ENCODE measurements at regions not wholly inside any gene's neighbourhood (a gene's known extent, or its start where the extent isn't known, plus 50 kb on each side); places are given as distances from the start of the nearest gene placed in this dataset.
"Not testable (repeated sequence)": the region's sequence is repeated elsewhere in the genome, so short reads cannot be mapped to it uniquely, and the experiment has no call there.

DNA sequence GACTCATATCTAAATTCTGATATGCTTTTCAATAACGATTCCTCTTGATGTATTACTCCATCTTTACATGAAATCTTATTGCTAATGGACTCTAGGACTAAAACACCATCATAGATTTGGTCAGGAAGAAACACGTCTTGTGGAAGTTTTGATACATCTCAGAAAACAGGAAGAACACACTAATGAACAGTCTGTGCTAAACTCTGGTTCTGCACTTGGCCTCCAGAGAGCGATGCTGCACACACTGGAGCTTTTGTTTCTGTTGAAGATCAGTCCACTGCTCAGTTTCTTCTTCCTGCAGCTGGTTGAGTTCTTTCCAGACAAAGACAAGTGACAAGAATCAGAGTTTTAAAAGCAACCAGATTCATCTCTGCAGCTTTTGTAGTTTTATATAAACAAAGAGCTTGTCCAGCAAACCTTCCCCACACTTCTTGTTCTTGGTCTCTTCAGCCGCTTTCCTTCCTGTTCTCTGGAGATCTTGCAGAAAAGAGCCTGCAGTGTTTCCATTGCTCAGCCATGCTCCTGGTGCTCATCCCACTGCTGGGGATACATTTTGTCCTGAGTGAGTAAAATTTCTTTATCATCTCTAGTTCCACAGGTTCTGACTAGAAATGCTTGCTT is 229.1 kb upstream of the OR4E1 start:
- in situ Hi-C loops (cut with HindIII; ENCODE audit: low sequenced_read_pairs): no loop called here
- no peak overlapping the region for H3K4me3 ChIP-seq (ENCODE audit: low read depth, low read length)
- TF ChIP-seq, protein P1, sequence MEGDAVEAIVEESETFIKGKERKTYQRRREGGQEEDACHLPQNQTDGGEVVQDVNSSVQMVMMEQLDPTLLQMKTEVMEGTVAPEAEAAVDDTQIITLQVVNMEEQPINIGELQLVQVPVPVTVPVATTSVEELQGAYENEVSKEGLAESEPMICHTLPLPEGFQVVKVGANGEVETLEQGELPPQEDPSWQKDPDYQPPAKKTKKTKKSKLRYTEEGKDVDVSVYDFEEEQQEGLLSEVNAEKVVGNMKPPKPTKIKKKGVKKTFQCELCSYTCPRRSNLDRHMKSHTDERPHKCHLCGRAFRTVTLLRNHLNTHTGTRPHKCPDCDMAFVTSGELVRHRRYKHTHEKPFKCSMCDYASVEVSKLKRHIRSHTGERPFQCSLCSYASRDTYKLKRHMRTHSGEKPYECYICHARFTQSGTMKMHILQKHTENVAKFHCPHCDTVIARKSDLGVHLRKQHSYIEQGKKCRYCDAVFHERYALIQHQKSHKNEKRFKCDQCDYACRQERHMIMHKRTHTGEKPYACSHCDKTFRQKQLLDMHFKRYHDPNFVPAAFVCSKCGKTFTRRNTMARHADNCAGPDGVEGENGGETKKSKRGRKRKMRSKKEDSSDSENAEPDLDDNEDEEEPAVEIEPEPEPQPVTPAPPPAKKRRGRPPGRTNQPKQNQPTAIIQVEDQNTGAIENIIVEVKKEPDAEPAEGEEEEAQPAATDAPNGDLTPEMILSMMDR (IDR thresholded peaks at IDR 0.05; ENCODE audit: low read depth, low read length): peak; percentile 42
- DNase-seq (ENCODE audit: low read depth, low spot score): no peak

DNA sequence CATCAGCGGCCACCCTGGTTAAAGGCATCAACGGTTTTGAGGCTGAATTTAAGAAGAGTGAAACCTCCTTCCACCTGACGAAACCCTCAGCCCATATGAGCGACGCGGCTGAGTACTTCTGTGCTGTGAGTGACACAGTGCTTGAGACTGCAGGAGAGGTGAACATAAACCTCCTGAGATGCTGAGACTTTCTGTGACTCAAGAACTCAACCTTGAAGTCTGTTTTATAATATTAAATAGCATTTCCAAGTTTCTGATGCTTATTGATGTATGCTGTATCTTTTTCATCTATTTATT is 221.2 kb upstream of the OR4E1 start:
- in situ Hi-C loops (cut with HindIII; ENCODE audit: low sequenced_read_pairs); DNase-seq (ENCODE audit: low read depth, low spot score); H3K4me3 ChIP-seq (ENCODE audit: low read depth, low read length): not testable (repeated sequence)

DNA sequence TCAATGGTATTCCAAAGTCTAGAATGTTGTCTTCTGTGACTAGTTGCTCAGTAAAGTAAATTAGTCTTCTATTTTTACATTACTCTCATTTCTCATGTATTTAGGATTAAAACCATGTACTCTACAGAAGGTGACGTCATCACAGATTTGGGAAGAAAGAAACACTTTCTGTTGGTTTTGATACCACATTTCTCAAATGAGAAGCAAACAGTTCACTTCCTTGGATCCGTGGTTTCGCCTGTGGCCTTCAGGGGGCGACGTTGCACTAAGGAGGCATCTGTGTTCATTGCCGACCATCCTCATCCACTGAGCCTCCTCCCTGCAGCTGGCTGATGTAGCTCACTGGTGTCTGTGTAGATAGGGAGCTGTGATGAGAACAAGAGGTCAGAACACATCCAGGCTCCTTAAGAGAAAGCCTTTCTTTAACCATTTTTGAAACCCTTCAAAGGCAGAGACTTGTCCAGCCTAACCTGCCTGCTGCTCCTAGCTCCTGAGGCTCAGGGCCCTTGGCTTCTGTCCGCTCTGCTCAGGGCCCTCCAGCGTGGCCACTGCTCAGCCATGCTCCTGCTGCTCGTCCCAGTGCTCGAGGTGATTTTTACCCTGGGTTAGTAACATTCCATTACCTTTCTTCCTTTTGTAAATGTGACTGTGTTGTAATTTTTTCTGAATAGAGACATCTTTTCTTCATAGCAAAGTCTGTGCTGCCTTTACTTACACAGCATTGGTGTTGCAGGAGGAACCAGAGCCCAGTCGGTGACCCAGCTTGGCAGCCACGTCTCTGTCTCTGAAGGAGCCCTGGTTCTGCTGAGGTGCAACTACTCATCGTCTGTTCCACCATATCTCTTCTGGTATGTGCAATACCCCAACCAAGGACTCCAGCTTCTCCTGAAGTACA is 220.6 kb upstream of the OR4E1 start:
- TF ChIP-seq, protein P1 (IDR thresholded peaks at IDR 0.05; ENCODE audit: low read depth, low read length): peak; percentile 28
- in situ Hi-C loops (cut with HindIII; ENCODE audit: low sequenced_read_pairs): no loop called here
- no peak overlapping the region for H3K4me3 ChIP-seq (ENCODE audit: low read depth, low read length)
- no peak for DNase-seq (ENCODE audit: low read depth, low spot score)

- TF ChIP-seq, protein P1 (IDR thresholded peaks at IDR 0.05; ENCODE audit: low read depth, low read length): no peak
- H3K4me3 ChIP-seq (ENCODE audit: low read depth, low read length): no peak overlapping the region
- DNase-seq (ENCODE audit: low read depth, low spot score): no peak
- in situ Hi-C loops (cut with HindIII; ENCODE audit: low sequenced_read_pairs): no loop called here
Observed at GRCh38 chr14:21891921-21892320, 218.3 kb upstream of the OR4E1 start.

DNA sequence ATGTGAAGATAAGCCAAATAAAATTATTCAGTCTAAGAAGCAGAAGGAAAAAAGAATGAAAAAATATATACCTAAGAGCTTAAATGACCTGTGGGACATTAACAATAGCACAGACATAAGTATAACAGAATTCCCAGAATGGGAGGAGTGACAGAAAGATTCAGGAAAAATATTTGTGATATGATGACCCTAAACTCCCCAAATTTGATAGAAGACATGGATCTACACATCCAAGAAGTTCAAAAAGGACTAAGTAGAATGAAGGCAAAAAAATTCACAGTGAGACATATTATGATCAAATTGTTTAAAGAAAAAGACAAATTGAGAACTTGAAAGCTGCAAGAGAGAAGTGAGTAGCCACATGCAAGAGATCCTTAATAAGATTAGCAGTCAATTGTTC is 211.4 kb upstream of the OR4E1 start:
- no peak for DNase-seq (ENCODE audit: low read depth, low spot score)
- TF ChIP-seq, protein P1 (IDR thresholded peaks at IDR 0.05; ENCODE audit: low read depth, low read length): no peak
- in situ Hi-C loops (cut with HindIII; ENCODE audit: low sequenced_read_pairs): no loop called here
- H3K4me3 ChIP-seq (ENCODE audit: low read depth, low read length): no peak overlapping the region

- no peak for DNase-seq (ENCODE audit: low read depth, low spot score)
- H3K4me3 ChIP-seq (ENCODE audit: low read depth, low read length): no peak overlapping the region
- in situ Hi-C loops (cut with HindIII; ENCODE audit: low sequenced_read_pairs): no loop called here
- TF ChIP-seq, protein P1 (IDR thresholded peaks at IDR 0.05; ENCODE audit: low read depth, low read length): no peak
Observed at GRCh38 chr14:21882226-21882625, 208.6 kb upstream of the OR4E1 start.

DNA sequence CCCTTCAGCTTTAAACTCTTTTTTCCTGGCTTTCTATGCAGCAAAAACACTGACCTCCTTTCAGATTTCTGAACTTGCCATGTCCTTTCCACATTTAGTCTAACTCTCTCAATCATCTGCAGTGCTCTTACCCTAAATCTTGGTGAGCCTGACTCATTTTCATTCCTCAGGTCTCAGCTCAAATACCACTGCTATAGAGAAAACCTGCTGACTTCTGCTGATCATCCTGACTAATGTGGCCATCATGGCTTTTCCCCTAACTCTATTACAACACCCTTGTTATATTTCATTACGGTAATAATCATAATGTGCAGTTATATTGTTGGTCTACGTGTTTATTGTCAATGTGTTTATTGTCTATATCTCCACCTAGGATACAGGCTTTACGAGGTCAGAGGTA is 207.3 kb upstream of the OR4E1 start:
- in situ Hi-C loops (cut with HindIII; ENCODE audit: low sequenced_read_pairs): no loop called here
- no peak for DNase-seq (ENCODE audit: low read depth, low spot score)
- TF ChIP-seq, protein P1 (IDR thresholded peaks at IDR 0.05; ENCODE audit: low read depth, low read length): no peak
- no peak overlapping the region for H3K4me3 ChIP-seq (ENCODE audit: low read depth, low read length)

Measured in astrocyte of the spinal cord (primary cell).